BE2C (cell line): ENCODE measurements at regions not wholly inside any gene's neighbourhood (a gene's known extent, or its start where the extent isn't known, plus 50 kb on each side); places are given as distances from the start of the nearest gene placed in this dataset.

ENCODE experiments used
- DNase-seq: peaks from one replicate; pipeline ENCODE4 v3.0.0-alpha.2; 2020
- H3K27me3 ChIP-seq: fragments of 250-450 bp; sonication (Bioruptor Pico); 2 replicates; pipeline ENCODE4 v1.5.1; 2020; ENCODE audit warnings: mild to moderate bottlenecking
- H3K36me3 ChIP-seq: fragments of 250-450 bp; sonication (Bioruptor Pico); 2 replicates; pipeline ENCODE4 v1.5.1; 2020; ENCODE audit warnings: mild to moderate bottlenecking
- H3K4me1 ChIP-seq: fragments of 250-450 bp; sonication (Bioruptor Pico); 2 replicates; pipeline ENCODE4 v1.5.1; 2020
- H3K4me3 ChIP-seq: 2 replicates; pipeline ENCODE4 v1.5.1; 2011; ENCODE audit warnings: low read depth, low read length
- H3K9me3 ChIP-seq: fragments of 250-450 bp; sonication (Bioruptor Pico); 2 replicates; pipeline ENCODE4 v1.5.1; 2020
- TF ChIP-seq, protein P1 (sequence below): IDR thresholded peaks from 2 replicates; pipeline ENCODE4 v1.5.1; 2012; ENCODE audit warnings: mild to moderate bottlenecking, low read depth, low read length

DNA sequence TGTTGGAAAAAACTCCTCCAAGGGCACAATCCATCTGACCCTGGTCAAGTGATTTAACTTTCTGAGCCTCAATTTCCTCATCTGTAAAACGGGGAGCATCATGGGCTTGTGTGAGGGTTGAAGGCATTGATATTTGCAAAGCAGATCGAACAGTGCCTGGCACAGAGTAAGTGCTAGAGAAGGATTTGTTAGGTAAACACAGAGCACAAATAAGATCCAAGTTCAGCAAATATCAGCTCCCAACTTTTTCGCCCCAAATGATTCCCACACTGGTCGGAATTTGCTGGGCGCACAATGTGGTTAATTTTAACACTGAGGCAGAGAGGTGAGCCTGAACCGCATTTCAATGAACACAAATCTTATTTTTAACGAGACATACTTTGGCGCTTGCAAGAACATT, 76.3 kb upstream of the ATP2B2 start:
- H3K27me3 ChIP-seq = no peaks in the 10 kb centered on the region
- H3K4me3 ChIP-seq = no peak overlapping the region
- no peak for DNase-seq
- no peaks in the 10 kb centered on the region for H3K4me1 ChIP-seq
- H3K36me3 ChIP-seq = no peaks in the 10 kb centered on the region
- TF ChIP-seq, protein P1, sequence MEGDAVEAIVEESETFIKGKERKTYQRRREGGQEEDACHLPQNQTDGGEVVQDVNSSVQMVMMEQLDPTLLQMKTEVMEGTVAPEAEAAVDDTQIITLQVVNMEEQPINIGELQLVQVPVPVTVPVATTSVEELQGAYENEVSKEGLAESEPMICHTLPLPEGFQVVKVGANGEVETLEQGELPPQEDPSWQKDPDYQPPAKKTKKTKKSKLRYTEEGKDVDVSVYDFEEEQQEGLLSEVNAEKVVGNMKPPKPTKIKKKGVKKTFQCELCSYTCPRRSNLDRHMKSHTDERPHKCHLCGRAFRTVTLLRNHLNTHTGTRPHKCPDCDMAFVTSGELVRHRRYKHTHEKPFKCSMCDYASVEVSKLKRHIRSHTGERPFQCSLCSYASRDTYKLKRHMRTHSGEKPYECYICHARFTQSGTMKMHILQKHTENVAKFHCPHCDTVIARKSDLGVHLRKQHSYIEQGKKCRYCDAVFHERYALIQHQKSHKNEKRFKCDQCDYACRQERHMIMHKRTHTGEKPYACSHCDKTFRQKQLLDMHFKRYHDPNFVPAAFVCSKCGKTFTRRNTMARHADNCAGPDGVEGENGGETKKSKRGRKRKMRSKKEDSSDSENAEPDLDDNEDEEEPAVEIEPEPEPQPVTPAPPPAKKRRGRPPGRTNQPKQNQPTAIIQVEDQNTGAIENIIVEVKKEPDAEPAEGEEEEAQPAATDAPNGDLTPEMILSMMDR = no peak
- H3K9me3 ChIP-seq = no peaks in the 10 kb centered on the region

DNA sequence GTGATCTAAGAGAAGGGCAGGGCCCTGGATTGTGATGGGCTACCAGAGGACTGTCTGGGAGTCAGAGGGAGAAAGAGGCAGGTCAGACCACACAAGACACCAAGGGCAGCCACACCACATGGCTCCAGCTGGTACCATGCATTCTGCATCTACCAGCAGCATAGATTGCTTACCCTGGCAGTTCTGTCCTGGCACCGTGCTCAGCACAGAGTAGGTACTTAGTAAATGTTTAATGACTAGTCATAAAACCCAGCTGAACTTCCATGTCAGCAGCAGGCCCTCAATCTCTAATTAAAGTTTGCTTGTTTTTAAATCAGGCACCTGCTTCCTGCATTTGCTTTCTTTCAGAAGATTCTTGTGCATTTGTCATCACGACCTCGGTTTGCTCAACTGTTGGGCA, 77.3 kb upstream of the ATP2B2 start:
- H3K36me3 ChIP-seq = no peaks in the 10 kb centered on the region
- no peaks in the 10 kb centered on the region for H3K27me3 ChIP-seq
- TF ChIP-seq, protein P1 = no peak
- H3K9me3 ChIP-seq = no peaks in the 10 kb centered on the region
- H3K4me1 ChIP-seq = no peaks in the 10 kb centered on the region
- H3K4me3 ChIP-seq = no peak overlapping the region
- no peak for DNase-seq

DNA sequence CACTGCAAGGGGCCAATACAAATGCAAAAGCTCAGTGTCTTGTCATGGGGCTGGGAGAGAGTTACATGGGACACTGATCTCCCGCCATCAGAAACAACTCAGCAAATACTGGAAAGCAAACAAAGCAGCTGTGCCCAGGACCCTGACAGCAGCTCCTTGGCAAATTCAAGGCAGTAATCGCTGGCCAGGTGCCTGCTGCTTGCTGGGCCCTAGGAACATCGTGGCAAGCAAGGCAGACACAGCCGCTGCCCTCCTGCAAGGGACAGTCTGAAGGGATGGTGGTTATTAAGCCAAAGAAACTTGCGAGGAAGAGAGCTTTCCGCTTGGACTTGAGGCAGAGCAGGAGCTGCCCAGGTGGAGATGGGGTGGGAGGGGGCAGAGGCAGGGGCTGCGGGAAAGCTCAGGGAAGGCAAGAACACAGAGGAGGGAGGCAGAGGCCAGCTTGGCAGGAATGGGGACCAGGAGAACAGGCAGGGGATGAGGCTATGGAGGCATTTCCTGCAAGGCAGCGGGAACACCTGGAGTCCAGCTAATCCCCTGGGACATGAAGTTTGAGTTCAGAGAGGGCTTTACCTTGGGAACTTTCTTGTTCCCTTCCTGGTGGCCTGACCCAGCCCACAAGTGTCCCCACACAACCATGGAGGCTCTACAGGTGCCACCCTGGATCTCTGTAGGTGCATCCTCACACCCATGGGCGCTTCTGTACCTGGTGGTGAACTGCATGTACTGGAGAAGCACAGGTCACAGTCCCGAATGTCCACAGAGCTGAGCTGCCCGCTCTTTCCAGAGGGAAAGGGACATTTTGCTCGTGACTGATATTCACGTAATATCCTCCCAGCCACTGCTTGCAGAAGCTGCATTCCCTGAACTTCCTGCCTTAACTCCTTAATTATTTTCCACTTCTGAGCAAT, 78.7 kb upstream of the ATP2B2 start:
- no peaks in the 10 kb centered on the region for H3K36me3 ChIP-seq
- H3K27me3 ChIP-seq = no peaks in the 10 kb centered on the region
- DNase-seq = no peak
- no peak overlapping the region for H3K4me3 ChIP-seq
- H3K9me3 ChIP-seq = no peaks in the 10 kb centered on the region
- no peaks in the 10 kb centered on the region for H3K4me1 ChIP-seq
- TF ChIP-seq, protein P1 = no peak

GRCh38 chr3:10585945-10586344, 80.6 kb upstream of the ATP2B2 start:
- Histone ChIP-seq H3K27me3 (no peaks in the 10 kb centered on the region), H3K4me3 (no peak overlapping the region), H3K9me3 (no peaks in the 10 kb centered on the region), H3K4me1 (no peaks in the 10 kb centered on the region), H3K36me3 (no peaks in the 10 kb centered on the region)
- TF ChIP-seq, protein P1 = no peak
- no peak for DNase-seq

DNA sequence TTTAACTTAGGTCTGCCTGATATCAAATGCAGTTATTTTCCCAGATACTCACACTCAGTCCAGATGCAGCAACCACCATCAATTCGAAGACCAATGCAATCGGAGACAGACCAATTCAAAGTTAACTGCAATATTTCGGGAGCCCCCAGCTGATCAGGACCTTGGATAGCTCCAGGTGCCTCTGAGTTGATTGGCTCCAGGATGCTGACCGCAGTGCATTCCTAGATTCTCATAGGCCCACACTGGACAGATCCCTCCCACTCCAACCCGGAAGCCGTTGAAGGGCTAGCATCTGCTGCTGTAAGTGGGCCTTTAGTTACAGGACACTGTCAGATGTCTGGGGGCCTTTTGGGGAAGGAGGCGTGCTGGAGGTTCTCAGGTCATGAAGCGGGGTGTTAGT, 89.5 kb upstream of the ATP2B2 start:
- Histone ChIP-seq H3K27me3 (no peaks in the 10 kb centered on the region), H3K4me1 (no peaks in the 10 kb centered on the region), H3K36me3 (no peaks in the 10 kb centered on the region), H3K9me3 (no peaks in the 10 kb centered on the region), H3K4me3 (no peak overlapping the region)
- DNase-seq = no peak
- TF ChIP-seq, protein P1 = no peak

DNA sequence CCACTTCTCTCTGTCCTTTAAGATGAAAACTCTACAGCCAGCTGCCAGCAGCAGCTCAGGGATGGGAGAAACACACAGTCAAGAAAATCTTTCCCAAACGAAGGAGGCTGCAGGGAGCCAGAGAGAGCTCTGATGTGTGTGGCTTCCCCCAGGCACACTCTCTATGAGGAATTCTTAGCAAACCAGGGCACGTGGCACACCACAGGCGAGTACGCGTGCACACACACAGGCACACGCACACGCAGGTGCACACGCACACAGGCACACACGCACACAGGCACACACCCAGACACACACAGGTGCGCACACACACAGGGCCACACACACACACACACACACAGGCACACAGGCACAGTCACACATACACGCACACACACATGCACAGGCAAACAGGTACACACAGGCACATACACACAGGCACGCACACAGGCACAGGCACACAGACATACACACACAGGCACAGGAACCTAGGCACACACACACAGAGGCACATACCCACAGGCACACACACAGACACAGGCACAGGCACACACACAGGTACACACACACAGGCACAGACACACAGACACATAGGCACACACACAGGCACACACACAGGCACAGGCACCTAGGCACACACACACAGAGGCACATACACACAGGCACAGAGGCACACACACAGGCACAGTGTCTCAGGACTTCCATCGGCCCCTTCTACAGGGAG, 91.5 kb upstream of the ATP2B2 start:
- Histone ChIP-seq H3K36me3 (no peaks in the 10 kb centered on the region), H3K27me3 (no peaks in the 10 kb centered on the region), H3K4me1 (no peaks in the 10 kb centered on the region), H3K4me3 (no peak overlapping the region), H3K9me3 (no peaks in the 10 kb centered on the region)
- DNase-seq = no peak
- TF ChIP-seq, protein P1 = no peak
